ENCODE measurements at regions not wholly inside any gene's neighbourhood (a gene's known extent, or its start where the extent isn't known, plus 50 kb on each side); places are given as distances from the start of the nearest gene placed in this dataset.

GRCh38 chrX:39840133-39840532, 257.6 kb downstream of the BCOR start:
- TF ChIP-seq CTCF (IDR thresholded peaks at IDR 0.05) (no peak), POLR2A (IDR thresholded peaks at IDR 0.05) (no peak)

Measured in ovary (tissue), 3 donors.